PC-3 (cell line): ENCODE measurements at regions not wholly inside any gene's neighbourhood (a gene's known extent, or its start where the extent isn't known, plus 50 kb on each side); places are given as distances from the start of the nearest gene placed in this dataset.

Experiments used
- ATAC-seq: fragments of 200-7000 bp; cut with Tn5 transposase; 2 replicates; pipeline ENCODE4 v1.9.1; 2020; ENCODE audit warnings: mild to moderate bottlenecking, moderate library complexity
- BruUV-seq: library from RNA; stranded (reverse); fragments of 400-500 nt; replicated peaks from 2 replicates; lab custom pipeline; 2021; lab: Mats Ljungman, UMichigan
- CTCF ChIA-PET: fragments of 300-600 bp; sonication (Branson Sonifier 250); formaldehyde crosslinking; loops from one replicate; lab custom pipeline; 2022; ENCODE audit warnings: antibody characterized with exemption; lab: Charles Lee
- POLR2A ChIA-PET: fragments of 300-600 bp; sonication (Branson Sonifier 250); formaldehyde crosslinking; loops from one replicate; lab custom pipeline; 2022; ENCODE audit warnings: antibody characterized with exemption; ENCODE audit not compliant: unreplicated experiment; lab: Charles Lee
- DNase-seq: peaks from one replicate; pipeline ENCODE4 v3.0.0-alpha.2; 2015
- H2AFZ ChIP-seq: fragments of 300-600 bp; sonication (generic); 2 replicates; pipeline ENCODE4 v1.6.0; 2016; ENCODE audit warnings: antibody characterized with exemption, low read length
- H3F3A ChIP-seq: fragments of 300-600 bp; sonication (generic); one replicate; pipeline ENCODE4 v1.6.0; 2017; ENCODE audit warnings: antibody characterized with exemption, low read length, control low read depth, mild to moderate bottlenecking; ENCODE audit not compliant: unreplicated experiment
- H3K27ac ChIP-seq: fragments of 300-600 bp; sonication (generic); 2 replicates; pipeline ENCODE4 v1.5.1; 2016; ENCODE audit warnings: mild to moderate bottlenecking, low read length
- H3K27me3 ChIP-seq: fragments of 300-600 bp; sonication (generic); 2 replicates; pipeline ENCODE4 v1.6.1; 2016; ENCODE audit warnings: low read length, mixed read lengths
- H3K36me3 ChIP-seq: fragments of 300-600 bp; sonication (generic); 2 replicates; pipeline ENCODE4 v1.6.1; 2016; ENCODE audit warnings: low read depth, mixed run types, low read length, mixed read lengths
- H3K4me1 ChIP-seq: fragments of 300-600 bp; sonication (generic); 2 replicates; pipeline ENCODE4 v1.5.1; 2016; ENCODE audit warnings: low read length; ENCODE audit not compliant: insufficient read depth
- H3K4me2 ChIP-seq: fragments of 300-600 bp; sonication (generic); 2 replicates; pipeline ENCODE4 v1.6.0; 2016; ENCODE audit warnings: low read length
- H3K4me3 ChIP-seq: fragments of 300-600 bp; sonication (generic); 2 replicates; pipeline ENCODE4 v1.5.1; 2016; ENCODE audit warnings: mild to moderate bottlenecking, low read length, mixed read lengths
- H3K79me2 ChIP-seq: fragments of 300-600 bp; sonication (generic); 2 replicates; pipeline ENCODE4 v1.6.1; 2017; ENCODE audit warnings: low read length, mixed read lengths
- H3K9ac ChIP-seq: fragments of 300-600 bp; sonication (generic); 2 replicates; pipeline ENCODE4 v1.6.0; 2016; ENCODE audit warnings: mild to moderate bottlenecking, low read length
- H3K9me2 ChIP-seq: fragments of 300-600 bp; sonication (generic); replicated peaks from 2 replicates; pipeline ENCODE4 v1.6.1; 2016; ENCODE audit warnings: mixed run types, low read length, mixed read lengths
- H3K9me3 ChIP-seq: fragments of 300-600 bp; sonication (generic); 2 replicates; pipeline ENCODE4 v1.6.1; 2016; ENCODE audit warnings: low read length, mixed read lengths
- H4K20me1 ChIP-seq: fragments of 300-600 bp; sonication (generic); 2 replicates; pipeline ENCODE4 v1.6.1; 2016; ENCODE audit warnings: low read length, mixed read lengths
- EZH2 ChIP-seq: fragments of 300-600 bp; sonication (generic); IDR thresholded peaks from one replicate; pipeline ENCODE4 v1.6.1; 2017; ENCODE audit warnings: antibody characterized with exemption, mild to moderate bottlenecking, low read length; ENCODE audit not compliant: unreplicated experiment
- EZH2phosphoT487 ChIP-seq: fragments of 300-600 bp; sonication (generic); IDR thresholded peaks from 2 replicates; pipeline ENCODE4 v1.6.1; 2018; ENCODE audit warnings: mild to moderate bottlenecking, antibody characterized with exemption, low read length, borderline replicate concordance
- intact Hi-C: fragments of 100-400 bp; cut with micrococcal nuclease; formaldehyde crosslinking; loops from 2 replicates; pipeline ENCODE4 v1.9.0; 2023
- TF ChIP-seq, protein P1 (sequence below): fragments of 300-600 bp; sonication (generic); conservative IDR thresholded peaks from 2 replicates; pipeline ENCODE4 v1.5.1; 2017; ENCODE audit warnings: antibody characterized with exemption, low read depth, mild to moderate bottlenecking, low read length

GRCh38 chr1:80349218-80349617 is 1342.7 kb upstream of the ADGRL4 start:
- CTCF ChIA-PET, result no interaction called here
- Histone ChIP-seq H4K20me1 (no peaks in the 10 kb centered on the region), H3F3A (no peaks in the 10 kb centered on the region), H3K4me1 (no peaks in the 10 kb centered on the region), H3K27me3 (no peaks in the 10 kb centered on the region), H3K27ac (no peak overlapping the region), H2AFZ (no peak overlapping the region), H3K79me2 (no peaks in the 10 kb centered on the region), H3K4me3 (no peak overlapping the region), H3K9me3 (no peaks in the 10 kb centered on the region), H3K9ac (no peak overlapping the region), H3K36me3 (no peaks in the 10 kb centered on the region), H3K4me2 (no peak overlapping the region), H3K9me2 (no peaks in the 10 kb centered on the region)
- POLR2A ChIA-PET, result no interaction called here
- intact Hi-C loops, result no loop called here
- ATAC-seq (no peak), DNase-seq (no peak)
- no peak for TF ChIP-seq EZH2
- TF ChIP-seq, protein P1, sequence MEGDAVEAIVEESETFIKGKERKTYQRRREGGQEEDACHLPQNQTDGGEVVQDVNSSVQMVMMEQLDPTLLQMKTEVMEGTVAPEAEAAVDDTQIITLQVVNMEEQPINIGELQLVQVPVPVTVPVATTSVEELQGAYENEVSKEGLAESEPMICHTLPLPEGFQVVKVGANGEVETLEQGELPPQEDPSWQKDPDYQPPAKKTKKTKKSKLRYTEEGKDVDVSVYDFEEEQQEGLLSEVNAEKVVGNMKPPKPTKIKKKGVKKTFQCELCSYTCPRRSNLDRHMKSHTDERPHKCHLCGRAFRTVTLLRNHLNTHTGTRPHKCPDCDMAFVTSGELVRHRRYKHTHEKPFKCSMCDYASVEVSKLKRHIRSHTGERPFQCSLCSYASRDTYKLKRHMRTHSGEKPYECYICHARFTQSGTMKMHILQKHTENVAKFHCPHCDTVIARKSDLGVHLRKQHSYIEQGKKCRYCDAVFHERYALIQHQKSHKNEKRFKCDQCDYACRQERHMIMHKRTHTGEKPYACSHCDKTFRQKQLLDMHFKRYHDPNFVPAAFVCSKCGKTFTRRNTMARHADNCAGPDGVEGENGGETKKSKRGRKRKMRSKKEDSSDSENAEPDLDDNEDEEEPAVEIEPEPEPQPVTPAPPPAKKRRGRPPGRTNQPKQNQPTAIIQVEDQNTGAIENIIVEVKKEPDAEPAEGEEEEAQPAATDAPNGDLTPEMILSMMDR, result no peak
- TF ChIP-seq EZH2phosphoT487, result no peak
- no TSS peak for BruUV-seq

GRCh38 chr1:80341021-80341420 is 1334.5 kb upstream of the ADGRL4 start:
- ATAC-seq (no peak), DNase-seq (no peak)
- no peaks in the 10 kb centered on the region for H3K9me2 ChIP-seq
- no peaks in the 10 kb centered on the region for H4K20me1 ChIP-seq
- intact Hi-C loops, result no loop called here
- no peak overlapping the region for H3K4me3 ChIP-seq
- no peak overlapping the region for H2AFZ ChIP-seq
- H3K79me2 ChIP-seq, result no peaks in the 10 kb centered on the region
- H3K9me3 ChIP-seq, result no peaks in the 10 kb centered on the region
- no peaks in the 10 kb centered on the region for H3K27me3 ChIP-seq
- no peaks in the 10 kb centered on the region for H3F3A ChIP-seq
- no peak overlapping the region for H3K27ac ChIP-seq
- H3K4me1 ChIP-seq, result no peaks in the 10 kb centered on the region
- TF ChIP-seq EZH2 (no peak), EZH2phosphoT487 (no peak)
- TF ChIP-seq, protein P1, result no peak
- no peaks in the 10 kb centered on the region for H3K36me3 ChIP-seq
- POLR2A ChIA-PET, result no interaction called here
- no TSS peak for BruUV-seq
- CTCF ChIA-PET, result no interaction called here
- H3K9ac ChIP-seq, result no peak overlapping the region
- H3K4me2 ChIP-seq, result no peak overlapping the region

DNA sequence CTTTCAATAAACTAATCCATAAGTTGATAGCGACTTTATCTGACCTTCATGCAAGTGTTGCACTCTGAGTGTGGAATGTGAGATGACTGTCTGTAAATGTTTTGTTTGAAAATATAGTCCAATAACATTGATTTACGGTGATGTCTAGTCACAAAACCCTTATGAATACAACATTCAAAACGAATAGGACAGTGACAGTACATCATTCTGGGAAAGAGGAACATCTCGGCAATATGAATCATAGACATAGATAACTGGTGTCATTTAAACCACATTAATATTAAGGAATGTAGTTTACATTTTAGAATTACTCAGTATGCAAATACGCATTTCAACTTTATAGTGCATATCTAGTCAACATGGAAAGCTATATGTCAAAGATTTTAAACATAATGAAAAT is 1311.6 kb upstream of the ADGRL4 start:
- no TSS peak for BruUV-seq
- intact Hi-C loops, result no loop called here
- H3K9me2 ChIP-seq, result no peaks in the 10 kb centered on the region
- ATAC-seq (peak; percentile 73), DNase-seq (peak; percentile 12)
- no peak overlapping the region for H3K9ac ChIP-seq
- H3K27me3 ChIP-seq, result no peaks in the 10 kb centered on the region
- no peaks in the 10 kb centered on the region for H3F3A ChIP-seq
- H4K20me1 ChIP-seq, result peaks cover 4% of the 10 kb centered on the region; the same call in 1 of the 2 replicates
- no peaks in the 10 kb centered on the region for H3K4me1 ChIP-seq
- ChIA-PET POLR2A (no interaction called here), CTCF (no interaction called here)
- H3K4me2 ChIP-seq, result no peak overlapping the region
- H3K36me3 ChIP-seq, result no peaks in the 10 kb centered on the region
- H3K27ac ChIP-seq, result no peak overlapping the region
- no peaks in the 10 kb centered on the region for H3K79me2 ChIP-seq
- no peak overlapping the region for H2AFZ ChIP-seq
- TF ChIP-seq EZH2phosphoT487, result no peak
- no peak for TF ChIP-seq EZH2
- TF ChIP-seq, protein P1, result no peak
- no peaks in the 10 kb centered on the region for H3K9me3 ChIP-seq
- no peak overlapping the region for H3K4me3 ChIP-seq
